MCF 10A (cell line): ENCODE measurements at regions not wholly inside any gene's neighbourhood (a gene's known extent, or its start where the extent isn't known, plus 50 kb on each side); places are given as distances from the start of the nearest gene placed in this dataset.

Source experiments
- BruUV-seq: library from RNA; stranded (reverse); fragments of 400-500 nt; replicated peaks from 2 replicates; lab custom pipeline; 2021; lab: Mats Ljungman, UMichigan
- CTCF ChIA-PET: fragments of 300-600 bp; sonication (Branson Sonifier 250); formaldehyde crosslinking; extraction: SDS; loops from one replicate; lab custom pipeline; 2021; ENCODE audit warnings: antibody characterized with exemption, inconsistent platforms; lab: Yijun Ruan, JAX
- POLR2A ChIA-PET: fragments of 300-600, 350-650 bp; sonication (Branson Sonifier 250); formaldehyde crosslinking; extraction: SDS; loops from one replicate; lab custom pipeline; 2020; ENCODE audit warnings: antibody characterized with exemption, inconsistent platforms; lab: Yijun Ruan, JAX
- DNase-seq: peaks from one replicate; pipeline ENCODE4 v3.0.0-alpha.2; 2018; ENCODE audit not compliant: unreplicated experiment
- H3K27ac Mint-ChIP-seq: one replicate; pipeline ENCODE4 v1.8.0; 2022; ENCODE audit warnings: mild to moderate bottlenecking, low read depth, mixed read lengths; ENCODE audit not compliant: unreplicated experiment
- H3K27me3 Mint-ChIP-seq: one replicate; pipeline ENCODE4 v1.8.0; 2022; ENCODE audit warnings: mixed read lengths; ENCODE audit not compliant: insufficient read depth, unreplicated experiment
- H3K36me3 Mint-ChIP-seq: one replicate; pipeline ENCODE4 v1.8.0; 2022; ENCODE audit warnings: mild to moderate bottlenecking, moderate library complexity, mixed read lengths; ENCODE audit not compliant: insufficient read depth, unreplicated experiment
- H3K4me1 Mint-ChIP-seq: one replicate; pipeline ENCODE4 v1.8.0; 2022; ENCODE audit warnings: mixed read lengths; ENCODE audit not compliant: insufficient read depth, unreplicated experiment
- H3K4me3 Mint-ChIP-seq: one replicate; pipeline ENCODE4 v1.8.0; 2022; ENCODE audit warnings: mild to moderate bottlenecking, moderate library complexity, mixed read lengths; ENCODE audit not compliant: unreplicated experiment
- H3K9me3 Mint-ChIP-seq: one replicate; pipeline ENCODE4 v1.8.0; 2022; ENCODE audit warnings: mixed read lengths; ENCODE audit not compliant: unreplicated experiment
- CTCF ChIP-seq: fragments of 200-600 bp; IDR thresholded peaks from one replicate; pipeline ENCODE4 v1.8.0; 2022; ENCODE audit warnings: antibody characterized with exemption, mild to moderate bottlenecking; ENCODE audit not compliant: unreplicated experiment
- intact Hi-C: fragments of 100-400 bp; cut with micrococcal nuclease; formaldehyde crosslinking; loops from 2 replicates; pipeline ENCODE4 v1.14.1; 2022

- ChIA-PET CTCF (interaction anchor here (0.8 to 1.2 kb wide), 2 partner anchors 117 to 1808 kb away, joined by 3 to 4 read pairs; no protein-coding TSS in a partner anchor), POLR2A (interaction anchor here (0.6 kb wide), 1 partner anchor 435 kb away, joined by 3 read pairs; no protein-coding TSS in a partner anchor)
- Mint-ChIP-seq H3K4me3 (no peak overlapping the region), H3K4me1 (no peaks in the 10 kb centered on the region), H3K9me3 (no peaks in the 10 kb centered on the region), H3K27ac (no peak overlapping the region), H3K27me3 (peaks cover 85% of the 10 kb centered on the region), H3K36me3 (no peaks in the 10 kb centered on the region)
- intact Hi-C loops: no loop called here
- BruUV-seq: no TSS peak
- no peak for DNase-seq
- no peak for TF ChIP-seq CTCF
Observed at GRCh38 chr2:204140246-204140645, 203.7 kb downstream of the ICOS start.

GRCh38 chr2:204143216-204144014, 206.9 kb downstream of the ICOS start:
- CTCF ChIA-PET: interaction anchor here (0.5 to 2.0 kb wide), 5 partner anchors 11 to 1222 kb away, joined by 3 to 6 read pairs (median 3); no protein-coding TSS in a partner anchor
- no TSS peak for BruUV-seq
- H3K27me3 Mint-ChIP-seq: peaks cover 63% of the 10 kb centered on the region
- peaks cover 5% of the 10 kb centered on the region for H3K4me1 Mint-ChIP-seq
- POLR2A ChIA-PET: no interaction called here
- H3K9me3 Mint-ChIP-seq: no peaks in the 10 kb centered on the region
- TF ChIP-seq CTCF: no peak
- H3K36me3 Mint-ChIP-seq: no peaks in the 10 kb centered on the region
- intact Hi-C loops: no loop called here
- DNase-seq: no peak
- H3K27ac Mint-ChIP-seq: no peak overlapping the region
- no peak overlapping the region for H3K4me3 Mint-ChIP-seq

GRCh38 chr2:204144492-204144891, 207.9 kb downstream of the ICOS start:
- POLR2A ChIA-PET: no interaction called here
- intact Hi-C loops: no loop called here
- CTCF ChIA-PET: interaction anchor here (0.6 to 2.1 kb wide), 27 partner anchors 8 to 1804 kb away, joined by 3 to 9 read pairs (median 4); no protein-coding TSS in a partner anchor
- DNase-seq: no peak
- BruUV-seq: no TSS peak
- no peak overlapping the region for H3K4me3 Mint-ChIP-seq
- H3K4me1 Mint-ChIP-seq: peaks cover 5% of the 10 kb centered on the region
- TF ChIP-seq CTCF: no peak
- H3K27me3 Mint-ChIP-seq: peaks cover 65% of the 10 kb centered on the region
- H3K9me3 Mint-ChIP-seq: no peaks in the 10 kb centered on the region
- no peaks in the 10 kb centered on the region for H3K36me3 Mint-ChIP-seq
- H3K27ac Mint-ChIP-seq: no peak overlapping the region

- no peaks in the 10 kb centered on the region for H3K9me3 Mint-ChIP-seq
- peaks cover 5% of the 10 kb centered on the region for H3K4me1 Mint-ChIP-seq
- peak; percentile 90 for TF ChIP-seq CTCF
- no peak overlapping the region for H3K27ac Mint-ChIP-seq
- no TSS peak for BruUV-seq
- ChIA-PET POLR2A (no interaction called here), CTCF (interaction anchor here (0.6 to 2.1 kb wide), 35 partner anchors 8 to 1996 kb away, joined by 3 to 9 read pairs (median 4); no protein-coding TSS in a partner anchor)
- DNase-seq: peak; percentile 81
- no peaks in the 10 kb centered on the region for H3K36me3 Mint-ChIP-seq
- peak overlapping the region; percentile 69 for H3K4me3 Mint-ChIP-seq
- peaks cover 57% of the 10 kb centered on the region for H3K27me3 Mint-ChIP-seq
- intact Hi-C loops: loop anchor here (1.0 to 5.0 kb wide), 7 partner anchors 33 to 1803 kb away; partner anchors contain the start of gene NRP2
Observed at GRCh38 chr2:204145263-204145751, 208.7 kb downstream of the ICOS start.
